ENCODE measurements at regions not wholly inside any gene's neighbourhood (a gene's known extent, or its start where the extent isn't known, plus 50 kb on each side); places are given as distances from the start of the nearest gene placed in this dataset.
"Not testable (repeated sequence)": the region's sequence is repeated elsewhere in the genome, so short reads cannot be mapped to it uniquely, and the experiment has no call there.

- in situ Hi-C loops (cut with HindIII; ENCODE audit: low pct_ligation_motif_present, low sequenced_read_pairs) = no loop called here
- TF ChIP-seq CTCF (IDR thresholded peaks at IDR 0.05; ENCODE audit: low read depth, low read length, missing control alignments) = no peak
- Histone ChIP-seq H3K36me3 (replicated peaks) (no peaks in the 10 kb centered on the region), H3K4me3 (ENCODE audit: low read depth, low read length) (no peak overlapping the region), H3K27ac (no peak overlapping the region), H3K27me3 (replicated peaks) (no peaks in the 10 kb centered on the region)
- no peak for DNase-seq
Measured at GRCh38 chr6:112606656-112607435, 259.7 kb downstream of the RFPL4B start.

- H3K27ac ChIP-seq; DNase-seq; H3K27me3 ChIP-seq (replicated peaks); H3K4me3 ChIP-seq (ENCODE audit: low read depth, low read length); in situ Hi-C loops (cut with HindIII; ENCODE audit: low pct_ligation_motif_present, low sequenced_read_pairs); H3K36me3 ChIP-seq (replicated peaks): not testable (repeated sequence)
Measured at GRCh38 chr6:112608925-112609324, 261.8 kb downstream of the RFPL4B start.

GRCh38 chr6:112613410-112613809 is 266.3 kb downstream of the RFPL4B start:
- in situ Hi-C loops (cut with HindIII; ENCODE audit: low pct_ligation_motif_present, low sequenced_read_pairs) = no loop called here
- DNase-seq = no peak
- H3K27me3 ChIP-seq (replicated peaks) = no peaks in the 10 kb centered on the region
- H3K27ac ChIP-seq = no peak overlapping the region
- H3K4me3 ChIP-seq (ENCODE audit: low read depth, low read length) = no peak overlapping the region
- TF ChIP-seq CTCF (IDR thresholded peaks at IDR 0.05; ENCODE audit: low read depth, low read length, missing control alignments) = no peak
- H3K36me3 ChIP-seq (replicated peaks) = no peaks in the 10 kb centered on the region

GRCh38 chr6:112618849-112619248 is 271.7 kb downstream of the RFPL4B start:
- peak; percentile 37 for TF ChIP-seq CTCF (IDR thresholded peaks at IDR 0.05; ENCODE audit: low read depth, low read length, missing control alignments)
- in situ Hi-C loops (cut with HindIII; ENCODE audit: low pct_ligation_motif_present, low sequenced_read_pairs) = no loop called here
- Histone ChIP-seq H3K27ac (no peak overlapping the region), H3K36me3 (replicated peaks) (no peaks in the 10 kb centered on the region), H3K27me3 (replicated peaks) (no peaks in the 10 kb centered on the region), H3K4me3 (ENCODE audit: low read depth, low read length) (no peak overlapping the region)
- DNase-seq = peak; percentile 14

GRCh38 chr6:112620812-112621569 is 273.9 kb downstream of the RFPL4B start:
- in situ Hi-C loops (cut with HindIII; ENCODE audit: low pct_ligation_motif_present, low sequenced_read_pairs) = no loop called here
- Histone ChIP-seq H3K4me3 (ENCODE audit: low read depth, low read length) (no peak overlapping the region), H3K36me3 (replicated peaks) (no peaks in the 10 kb centered on the region), H3K27me3 (replicated peaks) (no peaks in the 10 kb centered on the region), H3K27ac (no peak overlapping the region)
- peak; percentile 67 for DNase-seq
- TF ChIP-seq CTCF (IDR thresholded peaks at IDR 0.05; ENCODE audit: low read depth, low read length, missing control alignments) = no peak

GRCh38 chr6:112622036-112622435 is 274.9 kb downstream of the RFPL4B start:
- in situ Hi-C loops (cut with HindIII; ENCODE audit: low pct_ligation_motif_present, low sequenced_read_pairs) = no loop called here
- no peak for DNase-seq
- Histone ChIP-seq H3K27me3 (replicated peaks) (no peaks in the 10 kb centered on the region), H3K27ac (no peak overlapping the region), H3K36me3 (replicated peaks) (no peaks in the 10 kb centered on the region), H3K4me3 (ENCODE audit: low read depth, low read length) (no peak overlapping the region)
- no peak for TF ChIP-seq CTCF (IDR thresholded peaks at IDR 0.05; ENCODE audit: low read depth, low read length, missing control alignments)
